T-helper 2 cell treated with Interferon-gamma antibody and Interleukin-4, amounts not matched to agents 5 μg/mL and 100 μg/mL, for 36 hours (primary cell): ENCODE measurements at regions not wholly inside any gene's neighbourhood (a gene's known extent, or its start where the extent isn't known, plus 50 kb on each side); places are given as distances from the start of the nearest gene placed in this dataset.
"Not testable (repeated sequence)": the region's sequence is repeated elsewhere in the genome, so short reads cannot be mapped to it uniquely, and the experiment has no call there.

Experiments used
- DNase-seq: peaks from one replicate; pipeline ENCODE4 v3.0.0; 2021; ENCODE audit warnings: low spot score
- H3K27ac Mint-ChIP-seq: one replicate; pipeline ENCODE4 v1.8.0; 2021; ENCODE audit warnings: mild to moderate bottlenecking, mixed read lengths
- H3K27me3 Mint-ChIP-seq: one replicate; pipeline ENCODE4 v1.8.0; 2021; ENCODE audit warnings: low read depth, mixed read lengths
- H3K36me3 Mint-ChIP-seq: one replicate; pipeline ENCODE4 v1.8.0; 2021; ENCODE audit warnings: low read depth, mixed read lengths
- H3K4me1 Mint-ChIP-seq: one replicate; pipeline ENCODE4 v1.8.0; 2021; ENCODE audit warnings: low read depth, mixed read lengths
- H3K4me3 Mint-ChIP-seq: one replicate; pipeline ENCODE4 v1.8.0; 2022; ENCODE audit warnings: mild to moderate bottlenecking, moderate library complexity, mixed read lengths
- H3K9me3 Mint-ChIP-seq: one replicate; pipeline ENCODE4 v1.8.0; 2021; ENCODE audit warnings: mixed read lengths

- Mint-ChIP-seq H3K27me3 (no peaks in the 10 kb centered on the region), H3K4me1 (no peaks in the 10 kb centered on the region), H3K27ac (no peak overlapping the region), H3K36me3 (no peaks in the 10 kb centered on the region), H3K9me3 (no peaks in the 10 kb centered on the region), H3K4me3 (no peak overlapping the region)
- DNase-seq, result no peak
Observed at GRCh38 chr18:68418226-68418868, 296.6 kb downstream of the TMX3 start.

- Mint-ChIP-seq H3K9me3 (no peaks in the 10 kb centered on the region), H3K36me3 (no peaks in the 10 kb centered on the region), H3K4me3 (no peak overlapping the region), H3K4me1 (no peaks in the 10 kb centered on the region), H3K27me3 (no peaks in the 10 kb centered on the region), H3K27ac (no peak overlapping the region)
- DNase-seq, result no peak
Observed at GRCh38 chr18:68417826-68418225, 297.1 kb downstream of the TMX3 start.

GRCh38 chr18:68417166-68417799 lies 297.6 kb downstream of the TMX3 start:
- Mint-ChIP-seq H3K4me3 (no peak overlapping the region), H3K27me3 (no peaks in the 10 kb centered on the region), H3K9me3 (no peaks in the 10 kb centered on the region), H3K36me3 (no peaks in the 10 kb centered on the region), H3K4me1 (no peaks in the 10 kb centered on the region), H3K27ac (no peak overlapping the region)
- DNase-seq, result no peak

GRCh38 chr18:68414407-68414806 lies 300.5 kb downstream of the TMX3 start:
- no peak for DNase-seq
- H3K27ac Mint-ChIP-seq, result no peak overlapping the region
- H3K4me3 Mint-ChIP-seq, result no peak overlapping the region
- no peaks in the 10 kb centered on the region for H3K9me3 Mint-ChIP-seq
- no peaks in the 10 kb centered on the region for H3K27me3 Mint-ChIP-seq
- no peaks in the 10 kb centered on the region for H3K36me3 Mint-ChIP-seq
- H3K4me1 Mint-ChIP-seq, result no peaks in the 10 kb centered on the region

- H3K9me3 Mint-ChIP-seq, result no peaks in the 10 kb centered on the region
- no peak overlapping the region for H3K4me3 Mint-ChIP-seq
- H3K36me3 Mint-ChIP-seq, result no peaks in the 10 kb centered on the region
- DNase-seq, result no peak
- H3K27me3 Mint-ChIP-seq, result no peaks in the 10 kb centered on the region
- H3K27ac Mint-ChIP-seq, result no peak overlapping the region
- H3K4me1 Mint-ChIP-seq, result no peaks in the 10 kb centered on the region
Observed at GRCh38 chr18:68409576-68409975, 305.3 kb downstream of the TMX3 start.

GRCh38 chr18:68406761-68407160 lies 308.1 kb downstream of the TMX3 start:
- no peak overlapping the region for H3K27ac Mint-ChIP-seq
- H3K4me1 Mint-ChIP-seq, result no peaks in the 10 kb centered on the region
- no peaks in the 10 kb centered on the region for H3K27me3 Mint-ChIP-seq
- no peak for DNase-seq
- H3K9me3 Mint-ChIP-seq, result no peaks in the 10 kb centered on the region
- no peaks in the 10 kb centered on the region for H3K36me3 Mint-ChIP-seq
- H3K4me3 Mint-ChIP-seq, result no peak overlapping the region

GRCh38 chr18:68402784-68403183 lies 312.1 kb downstream of the TMX3 start:
- H3K4me1 Mint-ChIP-seq, result no peaks in the 10 kb centered on the region
- H3K27me3 Mint-ChIP-seq, result no peaks in the 10 kb centered on the region
- no peak for DNase-seq
- H3K36me3 Mint-ChIP-seq, result no peaks in the 10 kb centered on the region
- H3K4me3 Mint-ChIP-seq, result no peak overlapping the region
- no peak overlapping the region for H3K27ac Mint-ChIP-seq
- no peaks in the 10 kb centered on the region for H3K9me3 Mint-ChIP-seq

- no peak overlapping the region for H3K4me3 Mint-ChIP-seq
- no peak overlapping the region for H3K27ac Mint-ChIP-seq
- no peaks in the 10 kb centered on the region for H3K4me1 Mint-ChIP-seq
- no peaks in the 10 kb centered on the region for H3K9me3 Mint-ChIP-seq
- DNase-seq, result no peak
- no peaks in the 10 kb centered on the region for H3K36me3 Mint-ChIP-seq
- no peaks in the 10 kb centered on the region for H3K27me3 Mint-ChIP-seq
Observed at GRCh38 chr18:68400889-68401288, 314.0 kb downstream of the TMX3 start.

GRCh38 chr18:68399721-68400120 lies 315.2 kb downstream of the TMX3 start:
- no peaks in the 10 kb centered on the region for H3K9me3 Mint-ChIP-seq
- DNase-seq, result no peak
- H3K27ac Mint-ChIP-seq, result no peak overlapping the region
- no peaks in the 10 kb centered on the region for H3K36me3 Mint-ChIP-seq
- no peaks in the 10 kb centered on the region for H3K27me3 Mint-ChIP-seq
- H3K4me3 Mint-ChIP-seq, result no peak overlapping the region
- no peaks in the 10 kb centered on the region for H3K4me1 Mint-ChIP-seq

GRCh38 chr18:68397241-68398035 lies 317.5 kb downstream of the TMX3 start:
- H3K27me3 Mint-ChIP-seq, result no peaks in the 10 kb centered on the region
- no peak overlapping the region for H3K4me3 Mint-ChIP-seq
- H3K4me1 Mint-ChIP-seq, result no peaks in the 10 kb centered on the region
- no peak overlapping the region for H3K27ac Mint-ChIP-seq
- DNase-seq, result no peak
- no peaks in the 10 kb centered on the region for H3K9me3 Mint-ChIP-seq
- no peaks in the 10 kb centered on the region for H3K36me3 Mint-ChIP-seq

GRCh38 chr18:68394705-68395104 lies 320.2 kb downstream of the TMX3 start:
- Mint-ChIP-seq H3K36me3 (no peaks in the 10 kb centered on the region), H3K9me3 (no peaks in the 10 kb centered on the region), H3K4me1 (no peaks in the 10 kb centered on the region), H3K27me3 (no peaks in the 10 kb centered on the region), H3K27ac (no peak overlapping the region), H3K4me3 (no peak overlapping the region)
- no peak for DNase-seq

- Mint-ChIP-seq H3K4me1 (no peaks in the 10 kb centered on the region), H3K27ac (no peak overlapping the region), H3K4me3 (no peak overlapping the region), H3K9me3 (no peaks in the 10 kb centered on the region), H3K27me3 (no peaks in the 10 kb centered on the region), H3K36me3 (no peaks in the 10 kb centered on the region)
- no peak for DNase-seq
Observed at GRCh38 chr18:68391801-68392200, 323.1 kb downstream of the TMX3 start.

GRCh38 chr18:68387246-68387645 lies 327.7 kb downstream of the TMX3 start:
- no peaks in the 10 kb centered on the region for H3K36me3 Mint-ChIP-seq
- H3K9me3 Mint-ChIP-seq, result no peaks in the 10 kb centered on the region
- no peak for DNase-seq
- no peaks in the 10 kb centered on the region for H3K27me3 Mint-ChIP-seq
- no peak overlapping the region for H3K27ac Mint-ChIP-seq
- no peaks in the 10 kb centered on the region for H3K4me1 Mint-ChIP-seq
- no peak overlapping the region for H3K4me3 Mint-ChIP-seq

GRCh38 chr18:68383979-68384378 lies 330.9 kb downstream of the TMX3 start:
- not testable (repeated sequence) for H3K4me3 Mint-ChIP-seq, H3K9me3 Mint-ChIP-seq, H3K4me1 Mint-ChIP-seq, H3K27me3 Mint-ChIP-seq, DNase-seq, H3K36me3 Mint-ChIP-seq, H3K27ac Mint-ChIP-seq
